NCI-H2029 treated with DMSO at 0.1 percent for 48 hours (cell line): ENCODE measurements at regions not wholly inside any gene's neighbourhood (a gene's known extent, or its start where the extent isn't known, plus 50 kb on each side); places are given as distances from the start of the nearest gene placed in this dataset.
"Not testable (repeated sequence)": the region's sequence is repeated elsewhere in the genome, so short reads cannot be mapped to it uniquely, and the experiment has no call there.

ENCODE experiments used
- DNase-seq: peaks from one replicate; lab custom pipeline; 2025; lab: John Stamatoyannopoulos, UW

- DNase-seq = no peak
These were observed 144.8 kb upstream of the ZNF804B start for GRCh38 chr7:88614736-88615135.

GRCh38 chr7:88610942-88611341, 148.6 kb upstream of the ZNF804B start:
- DNase-seq = no peak

- DNase-seq = no peak
These were observed 158.8 kb upstream of the ZNF804B start for GRCh38 chr7:88600695-88601094.

GRCh38 chr7:88599528-88599927, 160.0 kb upstream of the ZNF804B start:
- no peak for DNase-seq

- no peak for DNase-seq
These were observed 161.5 kb upstream of the ZNF804B start for GRCh38 chr7:88597941-88598425.

GRCh38 chr7:88590963-88591362, 168.5 kb upstream of the ZNF804B start:
- no peak for DNase-seq

GRCh38 chr7:88589927-88590326, 169.6 kb upstream of the ZNF804B start:
- no peak for DNase-seq

GRCh38 chr7:88586890-88587289, 172.6 kb upstream of the ZNF804B start:
- DNase-seq = no peak

- DNase-seq = no peak
These were observed 173.3 kb upstream of the ZNF804B start for GRCh38 chr7:88586219-88586618.

- DNase-seq = no peak
These were observed 182.8 kb upstream of the ZNF804B start for GRCh38 chr7:88576720-88577119.

- no peak for DNase-seq
These were observed 193.3 kb upstream of the ZNF804B start for GRCh38 chr7:88566162-88566729.

GRCh38 chr7:88565401-88565800, 194.1 kb upstream of the ZNF804B start:
- no peak for DNase-seq

GRCh38 chr7:88556441-88556840, 203.1 kb upstream of the ZNF804B start:
- DNase-seq = not testable (repeated sequence)

- not testable (repeated sequence) for DNase-seq
These were observed 204.7 kb upstream of the ZNF804B start for GRCh38 chr7:88554847-88555246.

- DNase-seq = no peak
These were observed 211.1 kb upstream of the ZNF804B start for GRCh38 chr7:88548399-88548798.

GRCh38 chr7:88546808-88547207, 212.7 kb upstream of the ZNF804B start:
- DNase-seq = peak; percentile 0

- no peak for DNase-seq
These were observed 213.8 kb upstream of the ZNF804B start for GRCh38 chr7:88545663-88546062.

GRCh38 chr7:88540012-88540411, 219.5 kb upstream of the ZNF804B start:
- no peak for DNase-seq

GRCh38 chr7:88539518-88539917, 220.0 kb upstream of the ZNF804B start:
- no peak for DNase-seq

GRCh38 chr7:88523645-88524044, 217.0 kb upstream of the STEAP4 start:
- no peak for DNase-seq

GRCh38 chr7:88522771-88523293, 216.1 kb upstream of the STEAP4 start:
- DNase-seq = no peak

- no peak for DNase-seq
These were observed 209.7 kb upstream of the STEAP4 start for GRCh38 chr7:88516429-88516828.

- no peak for DNase-seq
These were observed 208.6 kb upstream of the STEAP4 start for GRCh38 chr7:88515301-88515700.

GRCh38 chr7:88509341-88509740, 202.6 kb upstream of the STEAP4 start:
- DNase-seq = no peak
